Progenitor cell of endocrine pancreas (in vitro differentiated cells): ENCODE measurements at regions not wholly inside any gene's neighbourhood (a gene's known extent, or its start where the extent isn't known, plus 50 kb on each side); places are given as distances from the start of the nearest gene placed in this dataset.
A peak's percentile ranks its signal among the peaks of the same experiment; 100 is the strongest.

ENCODE experiments used
- DNase-seq: peaks from one replicate; pipeline ENCODE4 v3.0.0; 2021; ENCODE audit warnings: low spot score; ENCODE audit not compliant: unreplicated experiment
- H3K27ac Mint-ChIP-seq: 2 replicates; pipeline ENCODE4 v1.8.0; 2021; ENCODE audit warnings: mild to moderate bottlenecking, moderate library complexity, mixed read lengths
- H3K27me3 Mint-ChIP-seq: 2 replicates; pipeline ENCODE4 v1.8.0; 2021; ENCODE audit warnings: mixed read lengths
- H3K36me3 Mint-ChIP-seq: 2 replicates; pipeline ENCODE4 v1.8.0; 2022; ENCODE audit warnings: mixed read lengths; ENCODE audit not compliant: insufficient read depth
- H3K4me1 Mint-ChIP-seq: 2 replicates; pipeline ENCODE4 v1.8.0; 2021; ENCODE audit warnings: low read depth, mixed read lengths
- H3K4me3 Mint-ChIP-seq: 2 replicates; pipeline ENCODE4 v1.8.0; 2021; ENCODE audit warnings: low read depth, mild to moderate bottlenecking, moderate library complexity, mixed read lengths
- H3K9me3 Mint-ChIP-seq: 2 replicates; pipeline ENCODE4 v1.8.0; 2021; ENCODE audit warnings: low read depth, mixed read lengths
- CTCF ChIP-seq: fragments of 200-600 bp; sonication (generic); IDR thresholded peaks from one replicate; pipeline ENCODE4 v1.5.0; 2021; ENCODE audit warnings: antibody characterized with exemption, mild to moderate bottlenecking; ENCODE audit not compliant: unreplicated experiment

DNA sequence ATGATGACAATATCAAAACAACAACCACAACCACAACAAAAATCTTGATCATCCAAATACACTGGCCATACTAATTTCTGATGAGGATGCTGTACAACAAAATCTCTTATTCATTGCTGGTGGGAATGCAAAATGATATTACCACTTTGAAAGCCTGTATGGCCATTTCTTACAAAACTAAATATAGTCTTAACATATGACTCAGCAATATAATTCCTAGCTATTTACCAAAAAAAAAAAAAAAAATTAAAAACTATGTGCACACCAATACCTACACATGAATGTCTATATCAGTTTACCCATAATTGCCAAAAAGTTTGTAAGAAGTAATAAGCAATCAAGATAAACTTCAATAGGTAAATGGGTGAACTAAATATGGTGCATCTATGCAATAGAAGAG is 1379.7 kb downstream of the CDH11 start:
- TF ChIP-seq CTCF: no peak
- no peaks in the 10 kb centered on the region for H3K4me1 Mint-ChIP-seq
- no peaks in the 10 kb centered on the region for H3K9me3 Mint-ChIP-seq
- no peaks in the 10 kb centered on the region for H3K27me3 Mint-ChIP-seq
- H3K4me3 Mint-ChIP-seq: no peak overlapping the region
- H3K27ac Mint-ChIP-seq: no peak overlapping the region
- no peak for DNase-seq
- H3K36me3 Mint-ChIP-seq: no peaks in the 10 kb centered on the region

GRCh38 chr16:63737633-63738032 is 1384.2 kb downstream of the CDH11 start:
- H3K36me3 Mint-ChIP-seq: no peaks in the 10 kb centered on the region
- H3K4me1 Mint-ChIP-seq: no peaks in the 10 kb centered on the region
- no peak for DNase-seq
- no peak overlapping the region for H3K4me3 Mint-ChIP-seq
- H3K27ac Mint-ChIP-seq: no peak overlapping the region
- no peak for TF ChIP-seq CTCF
- H3K27me3 Mint-ChIP-seq: no peaks in the 10 kb centered on the region
- H3K9me3 Mint-ChIP-seq: no peaks in the 10 kb centered on the region

GRCh38 chr16:63735456-63735855 is 1386.4 kb downstream of the CDH11 start:
- no peak overlapping the region for H3K27ac Mint-ChIP-seq
- H3K4me3 Mint-ChIP-seq: no peak overlapping the region
- TF ChIP-seq CTCF: no peak
- H3K36me3 Mint-ChIP-seq: no peaks in the 10 kb centered on the region
- no peaks in the 10 kb centered on the region for H3K27me3 Mint-ChIP-seq
- no peaks in the 10 kb centered on the region for H3K4me1 Mint-ChIP-seq
- DNase-seq: no peak
- no peaks in the 10 kb centered on the region for H3K9me3 Mint-ChIP-seq

GRCh38 chr16:63720848-63721247 is 1401.0 kb downstream of the CDH11 start:
- peak; percentile 16 for TF ChIP-seq CTCF
- peaks cover 7% of the 10 kb centered on the region for H3K4me1 Mint-ChIP-seq
- peaks cover 3% of the 10 kb centered on the region for H3K9me3 Mint-ChIP-seq
- no peaks in the 10 kb centered on the region for H3K36me3 Mint-ChIP-seq
- no peak for DNase-seq
- no peak overlapping the region for H3K4me3 Mint-ChIP-seq
- no peaks in the 10 kb centered on the region for H3K27me3 Mint-ChIP-seq
- no peak overlapping the region for H3K27ac Mint-ChIP-seq

- Mint-ChIP-seq H3K36me3 (no peaks in the 10 kb centered on the region), H3K27me3 (no peaks in the 10 kb centered on the region), H3K4me1 (peaks cover 7% of the 10 kb centered on the region), H3K4me3 (no peak overlapping the region), H3K9me3 (no peaks in the 10 kb centered on the region), H3K27ac (no peak overlapping the region)
- no peak for TF ChIP-seq CTCF
- DNase-seq: no peak
Observed at GRCh38 chr16:63719926-63720325, 1401.9 kb downstream of the CDH11 start.
